GM12872 (cell line): ENCODE measurements at regions not wholly inside any gene's neighbourhood (a gene's known extent, or its start where the extent isn't known, plus 50 kb on each side); places are given as distances from the start of the nearest gene placed in this dataset.

Experiments used
- CTCF ChIP-seq: IDR thresholded peaks from 3 replicates; pipeline ENCODE4 v1.5.1; 2011; ENCODE audit warnings: low read depth, mild to moderate bottlenecking, low read length, moderate library complexity; ENCODE audit not compliant: insufficient read depth

- peak; percentile 10; the same call in 1 of the 3 replicates for TF ChIP-seq CTCF
Measured at GRCh38 chrY:4483693-4484092, 516.4 kb upstream of the PCDH11Y start.
